ENCODE measurements at regions not wholly inside any gene's neighbourhood (a gene's known extent, or its start where the extent isn't known, plus 50 kb on each side); places are given as distances from the start of the nearest gene placed in this dataset.

DNA sequence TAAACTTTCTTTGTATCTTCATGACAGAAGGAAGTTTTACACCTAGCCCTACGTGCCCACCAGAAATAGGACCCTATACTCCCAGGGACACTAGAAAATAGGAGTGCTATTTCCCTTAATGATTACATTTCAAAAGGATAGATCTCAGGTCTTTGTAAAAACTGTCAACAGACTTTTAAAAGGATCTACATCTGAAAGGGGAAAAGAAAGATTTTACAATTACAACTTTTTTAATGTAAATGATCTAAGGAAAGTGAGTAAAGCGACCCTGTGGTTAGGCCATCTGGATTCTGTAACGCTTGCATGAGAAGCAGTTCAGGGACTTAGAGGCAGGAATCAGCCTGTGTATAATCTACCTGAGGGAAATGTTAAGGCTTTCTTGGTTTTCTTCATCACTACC lies 431.8 kb upstream of the MC4R start:
- TF ChIP-seq, protein P1, sequence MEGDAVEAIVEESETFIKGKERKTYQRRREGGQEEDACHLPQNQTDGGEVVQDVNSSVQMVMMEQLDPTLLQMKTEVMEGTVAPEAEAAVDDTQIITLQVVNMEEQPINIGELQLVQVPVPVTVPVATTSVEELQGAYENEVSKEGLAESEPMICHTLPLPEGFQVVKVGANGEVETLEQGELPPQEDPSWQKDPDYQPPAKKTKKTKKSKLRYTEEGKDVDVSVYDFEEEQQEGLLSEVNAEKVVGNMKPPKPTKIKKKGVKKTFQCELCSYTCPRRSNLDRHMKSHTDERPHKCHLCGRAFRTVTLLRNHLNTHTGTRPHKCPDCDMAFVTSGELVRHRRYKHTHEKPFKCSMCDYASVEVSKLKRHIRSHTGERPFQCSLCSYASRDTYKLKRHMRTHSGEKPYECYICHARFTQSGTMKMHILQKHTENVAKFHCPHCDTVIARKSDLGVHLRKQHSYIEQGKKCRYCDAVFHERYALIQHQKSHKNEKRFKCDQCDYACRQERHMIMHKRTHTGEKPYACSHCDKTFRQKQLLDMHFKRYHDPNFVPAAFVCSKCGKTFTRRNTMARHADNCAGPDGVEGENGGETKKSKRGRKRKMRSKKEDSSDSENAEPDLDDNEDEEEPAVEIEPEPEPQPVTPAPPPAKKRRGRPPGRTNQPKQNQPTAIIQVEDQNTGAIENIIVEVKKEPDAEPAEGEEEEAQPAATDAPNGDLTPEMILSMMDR (IDR thresholded peaks at IDR 0.05), result no peak
- no peak for TF ChIP-seq POLR2A (IDR thresholded peaks at IDR 0.05)

Data from body of pancreas (tissue), 4 donors.